ENCODE measurements at regions not wholly inside any gene's neighbourhood (a gene's known extent, or its start where the extent isn't known, plus 50 kb on each side); places are given as distances from the start of the nearest gene placed in this dataset.
"Not testable (repeated sequence)": the region's sequence is repeated elsewhere in the genome, so short reads cannot be mapped to it uniquely, and the experiment has no call there.

GRCh38 chr13:66076417-66076816 lies 1153.7 kb downstream of the PCDH9 start:
- ATAC-seq, result no peak
- no peak for TF ChIP-seq POU6F1 (CRISPR knock-in tag; IDR thresholded peaks at IDR 0.05; ENCODE audit: borderline replicate concordance, low read depth)
- no peak for TF ChIP-seq OSR1 (CRISPR knock-in tag; IDR thresholded peaks at IDR 0.05)
- TF ChIP-seq ZFP30 (CRISPR knock-in tag; IDR thresholded peaks at IDR 0.05), result no peak
- TF ChIP-seq ZNF70 (CRISPR knock-in tag; IDR thresholded peaks at IDR 0.05), result no peak
- TF ChIP-seq RARB (CRISPR knock-in tag; IDR thresholded peaks at IDR 0.05), result no peak
- TF ChIP-seq ZNF565 (CRISPR knock-in tag; conservative IDR thresholded peaks at IDR 0.05; ENCODE audit: low read depth), result no peak
- no peak for TF ChIP-seq ESRRG (CRISPR knock-in tag; IDR thresholded peaks at IDR 0.05)
- no peak for TF ChIP-seq GLIS3 (CRISPR knock-in tag; IDR thresholded peaks at IDR 0.05)
- no peak for TF ChIP-seq ZFP3 (CRISPR knock-in tag; IDR thresholded peaks at IDR 0.05)
- TF ChIP-seq ZNF8 (CRISPR knock-in tag; IDR thresholded peaks at IDR 0.05), result no peak
- no peak for TF ChIP-seq PATZ1 (CRISPR knock-in tag; IDR thresholded peaks at IDR 0.05; ENCODE audit: borderline replicate concordance)
- TF ChIP-seq TCF4 (CRISPR knock-in tag; IDR thresholded peaks at IDR 0.05; ENCODE audit: borderline replicate concordance), result no peak
- TF ChIP-seq CREB5 (CRISPR knock-in tag; IDR thresholded peaks at IDR 0.05; ENCODE audit: low read depth), result no peak
- no peak for TF ChIP-seq TOX (CRISPR knock-in tag; IDR thresholded peaks at IDR 0.05; ENCODE audit: borderline replicate concordance)

- no peak for TF ChIP-seq PATZ1 (CRISPR knock-in tag; IDR thresholded peaks at IDR 0.05; ENCODE audit: borderline replicate concordance)
- no peak for TF ChIP-seq TCF4 (CRISPR knock-in tag; IDR thresholded peaks at IDR 0.05; ENCODE audit: borderline replicate concordance)
- no peak for TF ChIP-seq POU6F1 (CRISPR knock-in tag; IDR thresholded peaks at IDR 0.05; ENCODE audit: borderline replicate concordance, low read depth)
- no peak for TF ChIP-seq PPARA (CRISPR knock-in tag; IDR thresholded peaks at IDR 0.05; ENCODE audit: borderline replicate concordance)
- TF ChIP-seq ZFP3 (CRISPR knock-in tag; IDR thresholded peaks at IDR 0.05), result no peak
- no peak for TF ChIP-seq BACH2 (CRISPR knock-in tag; IDR thresholded peaks at IDR 0.05; ENCODE audit: borderline replicate concordance)
- no peak for TF ChIP-seq ZFP30 (CRISPR knock-in tag; IDR thresholded peaks at IDR 0.05)
- TF ChIP-seq TOX (CRISPR knock-in tag; IDR thresholded peaks at IDR 0.05; ENCODE audit: borderline replicate concordance), result no peak
- no peak for TF ChIP-seq ZC3H10 (CRISPR knock-in tag; IDR thresholded peaks at IDR 0.05)
- no peak for TF ChIP-seq ESRRG (CRISPR knock-in tag; IDR thresholded peaks at IDR 0.05)
- no peak for TF ChIP-seq GLIS3 (CRISPR knock-in tag; IDR thresholded peaks at IDR 0.05)
- TF ChIP-seq SNAI2 (CRISPR knock-in tag; IDR thresholded peaks at IDR 0.05), result no peak
- no peak for TF ChIP-seq ISL1 (CRISPR knock-in tag; IDR thresholded peaks at IDR 0.05)
- TF ChIP-seq ARNTL (CRISPR knock-in tag; IDR thresholded peaks at IDR 0.05; ENCODE audit: borderline replicate concordance, low read depth), result no peak
- no peak for TF ChIP-seq CREB5 (CRISPR knock-in tag; IDR thresholded peaks at IDR 0.05; ENCODE audit: low read depth)
- no peak for TF ChIP-seq CSRNP3 (CRISPR knock-in tag; IDR thresholded peaks at IDR 0.05)
- no peak for TF ChIP-seq CSDC2 (CRISPR knock-in tag; IDR thresholded peaks at IDR 0.05)
- TF ChIP-seq ZNF70 (CRISPR knock-in tag; IDR thresholded peaks at IDR 0.05), result no peak
- no peak for TF ChIP-seq OSR1 (CRISPR knock-in tag; IDR thresholded peaks at IDR 0.05)
- no peak for TF ChIP-seq RARB (CRISPR knock-in tag; IDR thresholded peaks at IDR 0.05)
- no peak for ATAC-seq
These were observed 1156.0 kb downstream of the PCDH9 start for GRCh38 chr13:66074018-66074615.

- ATAC-seq, result not testable (repeated sequence)
These were observed 1158.0 kb downstream of the PCDH9 start for GRCh38 chr13:66072097-66072496.
